Thyroid gland (tissue), 4 donors: ENCODE measurements at regions not wholly inside any gene's neighbourhood (a gene's known extent, or its start where the extent isn't known, plus 50 kb on each side); places are given as distances from the start of the nearest gene placed in this dataset.

ENCODE experiments used
- DNase-seq, 2 donors: peaks; one replicate each; pipeline ENCODE4 v3.0.0-alpha.2; 2019
- H3K27ac ChIP-seq, 3 donors: fragments of 200-600 bp; sonication (generic); 1 replicate in 2 of 3; 2 replicates in 1 of 3; pipeline ENCODE4 v1.5.1; 2016 to 2019; ENCODE audit warnings: mild to moderate bottlenecking in 1 of 3, moderate library complexity in 1 of 3
- H3K27me3 ChIP-seq: fragments of 200-600 bp; sonication (generic); one replicate; pipeline ENCODE4 v1.5.1; 2019
- H3K36me3 ChIP-seq, 2 donors: fragments of 200-600 bp; sonication (generic); one replicate each; pipeline ENCODE4 v1.5.1; 2016 to 2019
- H3K4me1 ChIP-seq, 2 donors: fragments of 200-600 bp; sonication (generic); one replicate each; pipeline ENCODE4 v1.5.1; 2017 to 2019
- H3K4me3 ChIP-seq, 3 donors: fragments of 200-600 bp; sonication (generic); replicated peaks in 1 of 3; 1 replicate in 2 of 3; 2 replicates in 1 of 3; pipeline ENCODE4 v1.5.1; 2016; ENCODE audit warnings: mild to moderate bottlenecking in 1 of 3
- H3K9me3 ChIP-seq: fragments of 200-600 bp; sonication (generic); one replicate; pipeline ENCODE4 v1.5.1; 2017
- POLR2A ChIP-seq, 2 donors: fragments of 450-650 bp; IDR thresholded peaks; one replicate each; pipeline ENCODE4 v1.6.1; 2017; ENCODE audit warnings: antibody characterized with exemption in 2 of 2, mild to moderate bottlenecking in 2 of 2, moderate library complexity in 1 of 2
- WGBS, 2 donors: methylation state at CpG; one replicate each; pipeline ENCODE4 v1.1.5; 2017; 5-methylcytosine and 5-hydroxymethylcytosine counted together
- intact Hi-C: fragments of 100-400 bp; cut with DNase I; formaldehyde crosslinking; loops from one replicate; pipeline ENCODE4 v1.15.1; 2023
- TF ChIP-seq, protein P1 (sequence below), 6 experiments: fragments of 200-600 bp in 3 of 6; fragments of 450-650 bp in 3 of 6; sonication (generic) in 3 of 6; IDR thresholded peaks; one replicate each; pipeline ENCODE4 v1.5.1; 2016 to 2019; ENCODE audit warnings: antibody characterized with exemption in 6 of 6, mild to moderate bottlenecking in 2 of 6, inconsistent platforms in 1 of 6, moderate library complexity in 1 of 6

DNA sequence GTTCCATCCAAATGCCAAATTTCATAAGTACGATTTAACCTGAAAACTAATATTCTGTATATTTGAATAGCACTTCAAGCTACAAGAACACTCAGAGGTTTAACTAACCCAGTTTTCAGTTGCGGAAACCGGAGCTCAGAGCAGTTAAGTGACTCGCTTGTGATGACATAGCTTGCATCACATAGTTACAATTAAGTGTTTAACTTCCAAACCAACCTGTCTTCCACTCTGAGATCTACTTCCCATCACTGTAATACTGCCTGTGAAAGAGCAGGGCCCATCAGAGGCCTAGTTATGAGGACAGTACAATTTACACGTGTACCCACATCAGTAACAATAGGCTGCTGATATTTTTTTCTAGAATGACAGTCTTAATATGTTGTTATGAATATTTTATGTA, 120.3 kb downstream of the MAD2L1 start:
- H3K27me3 ChIP-seq: no peaks in the 10 kb centered on the region
- WGBS, 2 donors: 58 to 59% methylated on average over 5 of the region's 5 CpGs
- H3K27ac ChIP-seq: no peak overlapping the region
- no peaks in the 10 kb centered on the region for H3K4me1 ChIP-seq
- TF ChIP-seq, protein P1, sequence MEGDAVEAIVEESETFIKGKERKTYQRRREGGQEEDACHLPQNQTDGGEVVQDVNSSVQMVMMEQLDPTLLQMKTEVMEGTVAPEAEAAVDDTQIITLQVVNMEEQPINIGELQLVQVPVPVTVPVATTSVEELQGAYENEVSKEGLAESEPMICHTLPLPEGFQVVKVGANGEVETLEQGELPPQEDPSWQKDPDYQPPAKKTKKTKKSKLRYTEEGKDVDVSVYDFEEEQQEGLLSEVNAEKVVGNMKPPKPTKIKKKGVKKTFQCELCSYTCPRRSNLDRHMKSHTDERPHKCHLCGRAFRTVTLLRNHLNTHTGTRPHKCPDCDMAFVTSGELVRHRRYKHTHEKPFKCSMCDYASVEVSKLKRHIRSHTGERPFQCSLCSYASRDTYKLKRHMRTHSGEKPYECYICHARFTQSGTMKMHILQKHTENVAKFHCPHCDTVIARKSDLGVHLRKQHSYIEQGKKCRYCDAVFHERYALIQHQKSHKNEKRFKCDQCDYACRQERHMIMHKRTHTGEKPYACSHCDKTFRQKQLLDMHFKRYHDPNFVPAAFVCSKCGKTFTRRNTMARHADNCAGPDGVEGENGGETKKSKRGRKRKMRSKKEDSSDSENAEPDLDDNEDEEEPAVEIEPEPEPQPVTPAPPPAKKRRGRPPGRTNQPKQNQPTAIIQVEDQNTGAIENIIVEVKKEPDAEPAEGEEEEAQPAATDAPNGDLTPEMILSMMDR (IDR thresholded peaks at IDR 0.05): no peak
- TF ChIP-seq POLR2A (IDR thresholded peaks at IDR 0.05): no peak
- no peaks in the 10 kb centered on the region for H3K9me3 ChIP-seq
- H3K36me3 ChIP-seq: no peaks in the 10 kb centered on the region
- intact Hi-C loops: no loop called here
- DNase-seq: no peak
- no peak overlapping the region for H3K4me3 ChIP-seq

DNA sequence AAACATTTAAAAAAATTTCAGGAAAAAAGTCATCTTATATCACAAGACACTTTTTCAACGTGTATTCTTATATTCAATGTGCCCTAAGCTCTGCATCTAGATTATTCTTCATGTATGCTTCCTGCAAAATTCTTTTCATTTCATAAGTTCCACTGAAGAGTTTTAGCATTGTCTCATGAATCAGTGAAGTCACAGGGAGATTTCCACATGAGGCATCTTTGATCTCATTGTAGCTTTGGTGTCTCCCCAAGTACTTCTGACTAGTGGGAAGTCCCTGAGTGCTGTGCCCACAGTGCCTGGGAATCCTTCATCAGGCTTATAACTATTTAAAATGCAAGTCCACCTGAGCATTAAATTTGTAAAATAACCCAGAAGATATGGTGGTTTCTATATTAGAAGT, 123.8 kb downstream of the MAD2L1 start:
- Histone ChIP-seq H3K4me3 (no peak overlapping the region), H3K27me3 (no peaks in the 10 kb centered on the region), H3K9me3 (no peaks in the 10 kb centered on the region), H3K36me3 (no peaks in the 10 kb centered on the region), H3K4me1 (no peaks in the 10 kb centered on the region), H3K27ac (no peak overlapping the region)
- intact Hi-C loops: no loop called here
- no peak for DNase-seq
- 72 to 77% methylated on average over 1 of the region's 1 CpG for WGBS, 2 donors
- TF ChIP-seq, protein P1 (IDR thresholded peaks at IDR 0.05): no peak
- no peak for TF ChIP-seq POLR2A (IDR thresholded peaks at IDR 0.05)

DNA sequence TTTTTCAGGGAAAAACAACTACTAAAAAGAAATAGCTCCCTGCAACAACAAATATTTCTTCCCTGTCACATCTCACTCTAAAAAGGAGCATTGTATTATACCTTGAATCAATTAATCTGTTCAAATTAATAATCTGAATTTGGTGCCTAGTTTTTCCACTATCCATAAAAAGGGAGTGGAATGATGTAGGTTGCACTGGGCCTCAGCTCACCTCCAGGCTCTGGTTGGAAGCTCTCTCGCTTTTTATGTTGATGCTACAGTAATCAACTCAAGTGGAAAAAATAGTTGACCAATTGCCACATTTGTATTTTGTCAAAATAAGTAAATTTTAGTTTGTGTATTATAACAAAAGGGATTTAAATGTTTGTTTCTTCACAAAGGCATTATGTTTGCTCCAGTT, 126.1 kb downstream of the MAD2L1 start:
- WGBS, 2 donors: 88 to 90% methylated on average over 1 of the region's 1 CpG
- H3K9me3 ChIP-seq: no peaks in the 10 kb centered on the region
- no peak overlapping the region for H3K27ac ChIP-seq
- no peaks in the 10 kb centered on the region for H3K4me1 ChIP-seq
- DNase-seq: no peak
- H3K4me3 ChIP-seq: no peak overlapping the region
- H3K36me3 ChIP-seq: no peaks in the 10 kb centered on the region
- no peak for TF ChIP-seq POLR2A (IDR thresholded peaks at IDR 0.05)
- TF ChIP-seq, protein P1 (IDR thresholded peaks at IDR 0.05): no peak
- intact Hi-C loops: no loop called here
- H3K27me3 ChIP-seq: no peaks in the 10 kb centered on the region

DNA sequence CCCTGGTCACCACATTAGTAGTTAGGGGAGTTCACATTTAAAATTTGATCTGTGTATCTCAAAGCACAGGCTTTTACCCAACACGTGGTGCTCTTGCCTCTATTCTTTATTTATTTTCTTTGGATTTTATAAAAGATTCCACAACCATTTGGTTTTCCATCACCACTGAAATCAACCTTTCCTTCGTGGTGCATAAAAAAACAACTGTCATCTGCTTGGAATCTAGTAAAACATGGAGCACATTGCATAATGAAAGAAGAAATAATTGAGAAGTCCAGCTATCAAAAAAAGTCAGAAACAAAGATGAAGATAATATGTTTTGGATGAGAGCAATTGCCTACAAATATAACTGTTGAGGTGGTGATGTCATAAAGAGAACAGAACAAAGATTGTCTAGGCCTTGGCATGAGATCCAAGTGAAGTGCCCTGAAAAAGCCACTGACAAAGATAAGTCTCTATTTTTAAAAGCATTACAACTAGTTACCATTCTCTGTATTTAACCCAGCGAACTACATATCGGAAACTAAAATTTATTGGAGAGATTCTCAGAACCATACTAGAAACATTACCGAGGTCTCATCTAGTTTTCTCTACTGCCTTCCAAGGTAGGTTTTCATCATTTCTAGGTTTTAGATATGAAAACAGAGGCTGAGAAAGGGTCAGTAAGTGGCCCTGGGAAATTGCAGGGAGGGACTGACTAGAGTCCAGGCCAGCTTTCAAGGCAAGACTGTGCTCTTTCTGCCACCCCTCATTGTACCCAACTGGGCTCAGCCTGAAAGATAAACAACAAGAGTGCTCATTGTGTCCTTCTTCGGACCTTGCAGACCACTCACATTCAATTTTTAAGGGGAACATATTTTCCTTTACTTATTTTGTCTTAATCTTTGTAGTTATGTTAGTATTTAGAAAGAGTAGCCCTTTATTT, 127.3 kb downstream of the MAD2L1 start:
- 69 to 76% methylated on average over 6 of the region's 6 CpGs for WGBS, 2 donors
- DNase-seq: no peak
- no peak overlapping the region for H3K4me3 ChIP-seq
- H3K4me1 ChIP-seq: no peaks in the 10 kb centered on the region
- TF ChIP-seq, protein P1 (IDR thresholded peaks at IDR 0.05): no peak
- TF ChIP-seq POLR2A (IDR thresholded peaks at IDR 0.05): no peak
- H3K27me3 ChIP-seq: no peaks in the 10 kb centered on the region
- H3K9me3 ChIP-seq: no peaks in the 10 kb centered on the region
- intact Hi-C loops: no loop called here
- no peak overlapping the region for H3K27ac ChIP-seq
- H3K36me3 ChIP-seq: no peaks in the 10 kb centered on the region

DNA sequence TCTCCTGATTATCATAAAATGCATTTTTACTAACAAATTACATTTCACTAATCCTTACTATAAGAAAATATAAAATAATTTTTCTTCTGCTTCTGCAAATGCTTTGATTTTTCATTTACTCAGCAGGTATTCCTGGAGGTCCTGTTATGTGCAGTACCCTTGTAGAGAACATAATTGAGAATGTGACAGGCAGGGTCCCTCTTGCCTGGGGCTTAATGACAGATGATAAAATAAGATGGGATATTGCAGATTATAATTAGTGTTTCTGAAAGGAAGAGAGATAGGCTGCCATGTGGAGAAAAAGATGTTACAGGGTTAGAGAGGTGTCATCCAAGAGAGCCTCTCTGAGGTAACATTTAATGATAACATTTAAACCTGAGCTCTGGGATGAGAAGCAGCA, 128.9 kb downstream of the MAD2L1 start:
- no peak for TF ChIP-seq POLR2A (IDR thresholded peaks at IDR 0.05)
- TF ChIP-seq, protein P1 (IDR thresholded peaks at IDR 0.05): no peak
- Histone ChIP-seq H3K9me3 (no peaks in the 10 kb centered on the region), H3K27ac (no peak overlapping the region), H3K27me3 (no peaks in the 10 kb centered on the region), H3K4me1 (no peaks in the 10 kb centered on the region), H3K36me3 (no peaks in the 10 kb centered on the region), H3K4me3 (no peak overlapping the region)
- DNase-seq: no peak
- intact Hi-C loops: no loop called here
